Activated T-cell treated with anti-CD3 and anti-CD28 coated beads, Interleukin-2, amount 50 U/mL, for 4 hours (primary cell): ENCODE measurements at regions not wholly inside any gene's neighbourhood (a gene's known extent, or its start where the extent isn't known, plus 50 kb on each side); places are given as distances from the start of the nearest gene placed in this dataset.
"Not testable (repeated sequence)": the region's sequence is repeated elsewhere in the genome, so short reads cannot be mapped to it uniquely, and the experiment has no call there.

Source experiments
- ATAC-seq, 2 donors: fragments of 200-7000 bp; cut with Tn5 transposase; one replicate each; pipeline ENCODE4 v1.10.0; 2021
- DNase-seq: peaks from one replicate; pipeline ENCODE4 v3.0.0-alpha.2; 2020
- H3K27me3 Mint-ChIP-seq: one replicate; pipeline ENCODE4 v1.8.0; 2021; ENCODE audit warnings: low read depth, mixed read lengths
- H3K36me3 Mint-ChIP-seq: one replicate; pipeline ENCODE4 v1.8.0; 2022; ENCODE audit warnings: mixed read lengths; ENCODE audit not compliant: insufficient read depth
- H3K4me1 Mint-ChIP-seq: one replicate; pipeline ENCODE4 v1.8.0; 2021; ENCODE audit warnings: low read depth, mixed read lengths
- H3K4me3 Mint-ChIP-seq: one replicate; pipeline ENCODE4 v1.8.0; 2021; ENCODE audit warnings: mild to moderate bottlenecking, moderate library complexity, mixed read lengths
- H3K9me3 Mint-ChIP-seq: one replicate; pipeline ENCODE4 v1.8.0; 2021; ENCODE audit warnings: mixed read lengths

DNA sequence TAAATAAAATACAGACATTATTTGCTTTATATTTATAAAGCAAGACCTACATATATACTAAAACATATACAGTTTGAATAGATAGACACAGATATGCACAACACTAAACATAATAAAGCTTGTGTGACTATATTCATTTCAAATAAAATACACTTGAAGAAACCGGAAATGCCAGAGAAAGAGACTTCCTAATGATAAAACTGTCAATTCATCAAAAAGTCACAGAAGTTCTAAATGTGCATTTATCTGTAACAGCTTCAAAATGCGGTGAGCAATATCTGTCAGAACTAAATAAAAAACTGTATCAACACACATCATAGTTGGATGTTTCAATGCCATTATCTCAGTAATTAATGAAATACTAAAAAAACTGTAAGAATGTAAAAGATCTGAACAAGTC, 60.6 kb upstream of the CTSV start:
- not testable (repeated sequence) for H3K27me3 Mint-ChIP-seq, H3K4me3 Mint-ChIP-seq, H3K36me3 Mint-ChIP-seq, H3K4me1 Mint-ChIP-seq, DNase-seq, ATAC-seq, H3K9me3 Mint-ChIP-seq

DNA sequence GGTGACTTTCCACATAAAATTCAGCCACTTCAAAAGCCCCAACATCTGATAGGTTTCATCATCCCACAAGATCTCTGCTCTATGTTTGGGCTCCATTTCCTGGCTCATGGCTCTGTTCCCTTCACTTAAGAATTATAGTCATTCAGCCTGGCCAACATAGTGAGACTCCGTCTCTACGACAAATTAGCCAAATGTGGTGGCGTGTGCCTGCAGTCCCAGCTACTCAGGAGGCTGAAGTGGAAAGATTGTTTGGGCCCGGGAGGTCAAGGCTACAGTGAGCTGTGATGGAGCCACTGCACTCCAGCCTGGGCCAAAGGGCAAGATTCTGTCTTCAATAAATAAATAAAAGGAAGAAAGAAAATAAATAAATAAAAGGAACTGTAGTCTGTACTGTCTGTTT, 57.9 kb upstream of the CTSV start:
- Mint-ChIP-seq H3K4me1 (no peaks in the 10 kb centered on the region), H3K36me3 (no peaks in the 10 kb centered on the region), H3K4me3 (no peak overlapping the region), H3K27me3 (peaks cover 14% of the 10 kb centered on the region), H3K9me3 (no peaks in the 10 kb centered on the region)
- DNase-seq: no peak
- ATAC-seq: no peak

DNA sequence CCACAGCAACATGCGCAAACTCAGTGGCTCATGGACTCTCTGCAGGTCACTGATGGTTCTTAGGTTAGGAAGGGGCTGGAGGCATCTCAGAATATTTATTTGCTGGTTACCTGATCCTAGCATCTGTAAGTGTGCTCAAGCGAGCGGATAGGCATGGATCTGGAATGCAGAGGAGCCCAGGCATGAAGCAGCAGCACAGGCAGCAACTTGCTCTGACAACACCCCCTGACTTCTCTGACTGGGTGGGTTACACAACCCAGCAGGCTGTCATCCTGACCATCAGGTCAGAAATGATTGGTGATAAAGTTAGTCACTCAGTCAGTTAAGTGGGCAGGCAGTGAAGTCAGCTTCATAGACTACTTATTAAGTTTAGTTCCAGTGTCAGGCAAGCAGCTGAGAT, 50.4 kb upstream of the CTSV start:
- DNase-seq, ATAC-seq, H3K4me3 Mint-ChIP-seq, H3K9me3 Mint-ChIP-seq, H3K4me1 Mint-ChIP-seq, H3K36me3 Mint-ChIP-seq: not testable (repeated sequence)
- peaks cover 40% of the 10 kb centered on the region for H3K27me3 Mint-ChIP-seq
